Lung (tissue), 11 donors: ENCODE measurements at regions not wholly inside any gene's neighbourhood (a gene's known extent, or its start where the extent isn't known, plus 50 kb on each side); places are given as distances from the start of the nearest gene placed in this dataset.
A peak's percentile ranks its signal among the peaks of the same experiment; 100 is the strongest.

ENCODE experiments used
- ATAC-seq: fragments of 200-7000 bp; cut with Tn5 transposase; one replicate; pipeline ENCODE4 v1.9.1; 2020; ENCODE audit warnings: moderate number of reproducible peaks; ENCODE audit not compliant: insufficient read depth, low FRiP score
- DNase-seq, 3 donors: peaks; one replicate each; pipeline ENCODE4 v3.0.0-alpha.2; 2013 to 2017
- H3K27ac ChIP-seq, 2 donors: one replicate each; pipeline ENCODE4 v1.5.1; 2013; ENCODE audit warnings: mild to moderate bottlenecking in 2 of 2, moderate library complexity in 2 of 2, control low read depth in 1 of 2, inconsistent platforms in 1 of 2, low read depth in 1 of 2, low read length in 1 of 2
- H3K27me3 ChIP-seq, 3 donors: one replicate each; pipeline ENCODE4 v1.5.1; 2013; ENCODE audit warnings: low read length in 2 of 3; ENCODE audit not compliant: control insufficient read depth in 3 of 3, insufficient read depth in 3 of 3
- H3K36me3 ChIP-seq, 4 donors: one replicate each; pipeline ENCODE4 v1.5.1; 2013; ENCODE audit warnings: low read length in 4 of 4, mild to moderate bottlenecking in 1 of 4, moderate library complexity in 1 of 4; ENCODE audit not compliant: control insufficient read depth in 4 of 4, insufficient read depth in 4 of 4
- H3K4me1 ChIP-seq, 5 donors: one replicate each; pipeline ENCODE4 v1.5.1; 2013; ENCODE audit warnings: low read length in 5 of 5, mild to moderate bottlenecking in 2 of 5, moderate library complexity in 1 of 5; ENCODE audit not compliant: control insufficient read depth in 5 of 5, insufficient read depth in 5 of 5
- H3K4me3 ChIP-seq: one replicate; pipeline ENCODE4 v1.5.1; 2013; ENCODE audit warnings: mild to moderate bottlenecking, control low read depth, moderate library complexity
- H3K9ac ChIP-seq, 2 donors: one replicate each; pipeline ENCODE4 v1.5.1; 2013; ENCODE audit warnings: low read length in 2 of 2, control low read depth in 1 of 2; ENCODE audit not compliant: insufficient read depth in 1 of 2
- H3K9me3 ChIP-seq, 4 donors: one replicate each; pipeline ENCODE4 v1.5.1; 2013; ENCODE audit warnings: low read length in 3 of 4, mild to moderate bottlenecking in 1 of 4, moderate library complexity in 1 of 4; ENCODE audit not compliant: control insufficient read depth in 4 of 4, insufficient read depth in 3 of 4
- CTCF ChIP-seq: IDR thresholded peaks from 2 replicates; pipeline ENCODE4 v1.5.1; 2012; ENCODE audit warnings: mild to moderate bottlenecking; ENCODE audit errors: control extremely low read depth, extremely low read depth
- WGBS, 2 donors: extraction: QIAGEN DNeasy Blood & Tissue Kit; methylation state at CpG; one replicate each; pipeline ENCODE4 v1.1.7; 2013; 5-methylcytosine and 5-hydroxymethylcytosine counted together
- donor health status: control.
- donor health status: control.
- donor health status: Bipolar disorder and iron deficiency.
- donor health status: healthy.
- donor health status: DM: yes; HTN: yes; CAD: no.

GRCh38 chr13:73610799-73611592, 523.2 kb downstream of the KLF12 start:
- Histone ChIP-seq H3K27me3 (no peaks in the 10 kb centered on the region), H3K9me3 (peaks cover 0 to 1% (median 0%) of the 10 kb centered on the region in 4 donors), H3K27ac (no peak overlapping the region), H3K4me3 (no peak overlapping the region), H3K36me3 (no peaks in the 10 kb centered on the region), H3K4me1 (no peaks in the 10 kb centered on the region), H3K9ac (no peak overlapping the region)
- 63 to 72% methylated on average over 6 of the region's 6 CpGs for WGBS, 2 donors
- ATAC-seq (no peak), DNase-seq (no peak)
- TF ChIP-seq CTCF, result no peak

GRCh38 chr13:73608711-73609485, 525.3 kb downstream of the KLF12 start:
- no peaks in the 10 kb centered on the region for H3K36me3 ChIP-seq
- TF ChIP-seq CTCF, result no peak
- WGBS, 2 donors, result 66 to 89% methylated on average over 7 of the region's 7 CpGs
- DNase-seq, result peak in 2 of 3 donors; percentile 1 to 6
- ATAC-seq, result peak; percentile 75
- H3K4me1 ChIP-seq, result no peaks in the 10 kb centered on the region
- no peak overlapping the region for H3K9ac ChIP-seq
- H3K27me3 ChIP-seq, result no peaks in the 10 kb centered on the region
- H3K9me3 ChIP-seq, result no peaks in the 10 kb centered on the region
- no peak overlapping the region for H3K4me3 ChIP-seq
- H3K27ac ChIP-seq, result no peak overlapping the region

GRCh38 chr13:73608157-73608516, 526.1 kb downstream of the KLF12 start:
- ATAC-seq, result no peak
- WGBS, 2 donors, result 63 to 77% methylated on average over 2 of the region's 2 CpGs
- no peak for TF ChIP-seq CTCF
- Histone ChIP-seq H3K27me3 (no peaks in the 10 kb centered on the region), H3K36me3 (no peaks in the 10 kb centered on the region), H3K9ac (no peak overlapping the region), H3K9me3 (no peaks in the 10 kb centered on the region), H3K27ac (no peak overlapping the region), H3K4me3 (no peak overlapping the region), H3K4me1 (no peaks in the 10 kb centered on the region)
- peak in 1 of 3 donors; percentile 5 for DNase-seq
